Natural killer cell (primary cell): ENCODE measurements at regions not wholly inside any gene's neighbourhood (a gene's known extent, or its start where the extent isn't known, plus 50 kb on each side); places are given as distances from the start of the nearest gene placed in this dataset.
A peak's percentile ranks its signal among the peaks of the same experiment; 100 is the strongest.

Source experiments
- ATAC-seq, 3 donors: fragments of 150-1000 bp in 2 of 3; fragments of 200-7000 bp in 1 of 3; cut with Tn5 transposase; 1 replicate in 1 of 3; 2 replicates in 2 of 3; pipeline ENCODE4 v1.10.0; 2021; ENCODE audit warnings: mild to moderate bottlenecking in 2 of 3, moderate library complexity in 2 of 3
- DNase-seq, 2 donors: peaks; one replicate each; pipeline versions ENCODE4 v3.0.0 to v3.0.0-alpha.2; 2013 to 2021; ENCODE audit warnings: mixed read lengths in 1 of 2
- H3K27ac ChIP-seq: one replicate; pipeline ENCODE4 v1.5.1; 2013; ENCODE audit warnings: mild to moderate bottlenecking, low read length
- H3K27me3 ChIP-seq: one replicate; pipeline ENCODE4 v1.6.1; 2013; ENCODE audit warnings: low read length; ENCODE audit not compliant: control insufficient read depth, insufficient read depth
- H3K36me3 ChIP-seq: one replicate; pipeline ENCODE4 v1.6.1; 2013; ENCODE audit warnings: low read length; ENCODE audit not compliant: control insufficient read depth, insufficient read depth
- H3K4me1 ChIP-seq: one replicate; pipeline ENCODE4 v1.6.1; 2013; ENCODE audit warnings: low read length; ENCODE audit not compliant: control insufficient read depth, insufficient read depth
- H3K4me3 ChIP-seq: one replicate; pipeline ENCODE4 v1.5.1; 2013; ENCODE audit warnings: low read length
- H3K9me3 ChIP-seq: one replicate; pipeline ENCODE4 v1.6.1; 2013; ENCODE audit warnings: low read length; ENCODE audit not compliant: control insufficient read depth, insufficient read depth
- H3K27ac Mint-ChIP-seq, 2 donors: one replicate each; pipeline ENCODE4 v1.8.0; 2022; ENCODE audit warnings: mild to moderate bottlenecking in 2 of 2, mixed read lengths in 2 of 2, moderate library complexity in 1 of 2
- H3K27me3 Mint-ChIP-seq, 2 donors: one replicate each; pipeline ENCODE4 v1.8.0; 2022; ENCODE audit warnings: low read depth in 2 of 2, mixed read lengths in 2 of 2
- H3K36me3 Mint-ChIP-seq: one replicate; pipeline ENCODE4 v1.8.0; 2022; ENCODE audit warnings: mixed read lengths
- H3K4me1 Mint-ChIP-seq, 2 donors: one replicate each; pipeline ENCODE4 v1.8.0; 2022; ENCODE audit warnings: mixed read lengths in 2 of 2
- H3K4me3 Mint-ChIP-seq: one replicate; pipeline ENCODE4 v1.8.0; 2022; ENCODE audit warnings: mild to moderate bottlenecking, moderate library complexity, mixed read lengths
- H3K9me3 Mint-ChIP-seq, 2 donors: one replicate each; pipeline ENCODE4 v1.8.0; 2022; ENCODE audit warnings: mixed read lengths in 2 of 2
- WGBS: methylation state at CpG from one replicate; pipeline ENCODE4 v1.1.7; 2013; ENCODE audit warnings: missing lambda C conversion rate; ENCODE audit not compliant: insufficient coverage; 5-methylcytosine and 5-hydroxymethylcytosine counted together
- intact Hi-C: fragments of 100-400 bp; cut with micrococcal nuclease; formaldehyde crosslinking; loops from one replicate; pipeline ENCODE4 v1.14.2; 2022
- TF ChIP-seq, protein P1 (sequence below): fragments of 200-600 bp; IDR thresholded peaks from one replicate; pipeline ENCODE4 v1.8.0; 2022; ENCODE audit warnings: antibody characterized with exemption

DNA sequence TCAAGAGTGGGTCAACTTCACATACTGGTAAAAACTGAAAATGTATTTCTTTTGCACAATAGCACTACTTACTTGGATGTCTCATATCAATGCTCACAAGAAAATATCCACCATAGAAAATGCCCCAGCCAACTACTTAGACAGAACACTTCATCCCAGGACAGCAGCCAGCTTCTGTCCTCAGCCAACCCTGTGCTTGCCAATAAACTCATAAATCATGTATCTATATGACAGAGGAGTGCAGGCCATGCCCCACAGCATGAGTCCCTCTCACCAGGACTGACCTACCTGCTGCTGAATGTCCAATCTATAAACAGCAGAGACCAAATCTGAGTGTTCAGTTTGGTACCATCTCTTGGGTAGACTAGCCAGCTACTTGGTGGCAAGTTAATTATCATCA is 179.3 kb downstream of the OMA1 start:
- no peak overlapping the region for H3K4me3 ChIP-seq
- Mint-ChIP-seq H3K36me3 (no peaks in the 10 kb centered on the region), H3K4me3 (no peak overlapping the region), H3K27me3 (no peaks in the 10 kb centered on the region), H3K4me1 (peaks cover 0 to 4% of the 10 kb centered on the region in 2 donors), H3K9me3 (no peaks in the 10 kb centered on the region), H3K27ac (no peak overlapping the region)
- no peak for DNase-seq
- TF ChIP-seq, protein P1, sequence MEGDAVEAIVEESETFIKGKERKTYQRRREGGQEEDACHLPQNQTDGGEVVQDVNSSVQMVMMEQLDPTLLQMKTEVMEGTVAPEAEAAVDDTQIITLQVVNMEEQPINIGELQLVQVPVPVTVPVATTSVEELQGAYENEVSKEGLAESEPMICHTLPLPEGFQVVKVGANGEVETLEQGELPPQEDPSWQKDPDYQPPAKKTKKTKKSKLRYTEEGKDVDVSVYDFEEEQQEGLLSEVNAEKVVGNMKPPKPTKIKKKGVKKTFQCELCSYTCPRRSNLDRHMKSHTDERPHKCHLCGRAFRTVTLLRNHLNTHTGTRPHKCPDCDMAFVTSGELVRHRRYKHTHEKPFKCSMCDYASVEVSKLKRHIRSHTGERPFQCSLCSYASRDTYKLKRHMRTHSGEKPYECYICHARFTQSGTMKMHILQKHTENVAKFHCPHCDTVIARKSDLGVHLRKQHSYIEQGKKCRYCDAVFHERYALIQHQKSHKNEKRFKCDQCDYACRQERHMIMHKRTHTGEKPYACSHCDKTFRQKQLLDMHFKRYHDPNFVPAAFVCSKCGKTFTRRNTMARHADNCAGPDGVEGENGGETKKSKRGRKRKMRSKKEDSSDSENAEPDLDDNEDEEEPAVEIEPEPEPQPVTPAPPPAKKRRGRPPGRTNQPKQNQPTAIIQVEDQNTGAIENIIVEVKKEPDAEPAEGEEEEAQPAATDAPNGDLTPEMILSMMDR: no peak
- H3K4me1 ChIP-seq: no peaks in the 10 kb centered on the region
- H3K27ac ChIP-seq: no peak overlapping the region
- no peaks in the 10 kb centered on the region for H3K36me3 ChIP-seq
- intact Hi-C loops: no loop called here
- ATAC-seq: no peak
- H3K27me3 ChIP-seq: no peaks in the 10 kb centered on the region
- H3K9me3 ChIP-seq: peaks cover 8% of the 10 kb centered on the region

DNA sequence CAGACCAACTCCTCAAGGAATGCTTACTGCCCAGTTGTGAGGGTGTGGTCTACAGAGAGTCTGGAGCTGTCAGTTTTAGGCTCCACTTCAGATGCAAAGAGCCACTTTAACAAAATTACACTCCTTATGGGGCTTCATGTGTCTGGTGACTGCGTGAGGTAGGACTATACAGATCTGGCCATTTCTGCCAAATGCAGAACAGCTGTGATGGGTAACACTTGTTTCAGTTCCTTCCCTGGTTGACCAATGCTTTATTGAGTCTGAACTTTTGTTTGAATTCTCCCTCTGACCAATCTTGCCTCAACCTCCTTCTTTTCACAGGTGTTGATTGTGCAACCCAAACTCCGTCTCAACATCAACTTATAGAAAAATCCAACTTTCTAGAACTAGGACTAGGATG is 181.2 kb downstream of the OMA1 start:
- Histone ChIP-seq H3K27me3 (no peaks in the 10 kb centered on the region), H3K36me3 (no peaks in the 10 kb centered on the region), H3K27ac (no peak overlapping the region), H3K4me3 (no peak overlapping the region), H3K9me3 (no peaks in the 10 kb centered on the region), H3K4me1 (peaks cover 14% of the 10 kb centered on the region)
- intact Hi-C loops: no loop called here
- H3K9me3 Mint-ChIP-seq: no peaks in the 10 kb centered on the region
- no peak overlapping the region for H3K27ac Mint-ChIP-seq
- H3K36me3 Mint-ChIP-seq: no peaks in the 10 kb centered on the region
- DNase-seq (no peak), ATAC-seq (no peak)
- no peak overlapping the region for H3K4me3 Mint-ChIP-seq
- H3K27me3 Mint-ChIP-seq: no peaks in the 10 kb centered on the region
- 83% methylated on average over 2 of the region's 2 CpGs for WGBS
- TF ChIP-seq, protein P1: no peak
- H3K4me1 Mint-ChIP-seq: peaks cover 11 to 15% of the 10 kb centered on the region in 2 donors

DNA sequence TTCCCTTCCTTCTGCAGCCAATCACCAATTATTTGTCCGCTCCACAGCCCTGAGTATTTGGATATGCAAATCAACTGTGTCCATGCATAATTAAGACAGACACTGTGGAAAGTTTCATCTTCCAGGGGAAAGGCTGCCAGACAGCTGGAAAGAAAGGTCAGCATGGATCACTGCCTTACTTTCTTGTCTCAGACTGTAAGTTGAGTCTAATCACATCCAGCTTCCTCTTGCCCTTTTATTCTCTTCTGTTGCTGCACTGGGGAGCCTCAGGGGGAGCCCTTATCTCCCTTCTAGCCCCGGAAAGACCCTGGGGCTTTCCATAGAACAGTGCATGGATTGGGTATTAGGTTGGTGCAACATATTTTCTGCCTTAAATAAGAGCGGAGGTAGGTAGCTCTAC is 182.9 kb downstream of the OMA1 start:
- H3K27me3 ChIP-seq: no peaks in the 10 kb centered on the region
- 82% methylated on average over 3 of the region's 3 CpGs for WGBS
- H3K36me3 ChIP-seq: no peaks in the 10 kb centered on the region
- no peaks in the 10 kb centered on the region for H3K36me3 Mint-ChIP-seq
- H3K27me3 Mint-ChIP-seq: no peaks in the 10 kb centered on the region
- H3K4me1 ChIP-seq: peaks cover 18% of the 10 kb centered on the region
- intact Hi-C loops: no loop called here
- H3K9me3 Mint-ChIP-seq: no peaks in the 10 kb centered on the region
- H3K27ac ChIP-seq: no peak overlapping the region
- H3K4me1 Mint-ChIP-seq: peaks cover 11 to 22% of the 10 kb centered on the region in 2 donors
- ATAC-seq (no peak), DNase-seq (peak in 1 of 2 donors; percentile 7)
- H3K27ac Mint-ChIP-seq: no peak overlapping the region
- TF ChIP-seq, protein P1: no peak
- no peaks in the 10 kb centered on the region for H3K9me3 ChIP-seq
- no peak overlapping the region for H3K4me3 ChIP-seq
- H3K4me3 Mint-ChIP-seq: no peak overlapping the region

- intact Hi-C loops: no loop called here
- peaks cover 11 to 22% of the 10 kb centered on the region in 2 donors for H3K4me1 Mint-ChIP-seq
- WGBS: 8% methylated on average over 2 of the region's 2 CpGs
- Histone ChIP-seq H3K36me3 (no peaks in the 10 kb centered on the region), H3K27me3 (no peaks in the 10 kb centered on the region), H3K4me1 (peaks cover 18% of the 10 kb centered on the region), H3K4me3 (no peak overlapping the region), H3K9me3 (no peaks in the 10 kb centered on the region), H3K27ac (peak overlapping the region; percentile 8)
- H3K9me3 Mint-ChIP-seq: no peaks in the 10 kb centered on the region
- peak overlapping the region; percentile 56 for H3K4me3 Mint-ChIP-seq
- H3K27ac Mint-ChIP-seq: peak overlapping the region; percentile 39 to 52
- ATAC-seq: peak; percentile 33 to 69 (median 55)
- TF ChIP-seq, protein P1: no peak
- H3K36me3 Mint-ChIP-seq: no peaks in the 10 kb centered on the region
- DNase-seq: no peak
- peaks cover 0 to 4% of the 10 kb centered on the region in 2 donors for H3K27me3 Mint-ChIP-seq
These were observed 185.4 kb downstream of the OMA1 start for GRCh38 chr1:58361134-58361533.
